Activated naive CD4-positive, alpha-beta T cell (primary cell): ENCODE measurements at regions not wholly inside any gene's neighbourhood (a gene's known extent, or its start where the extent isn't known, plus 50 kb on each side); places are given as distances from the start of the nearest gene placed in this dataset.

ENCODE experiments used
- DNase-seq, 4 experiments: peaks; one replicate each; lab custom pipeline; 2025; lab: John Stamatoyannopoulos, UW

DNA sequence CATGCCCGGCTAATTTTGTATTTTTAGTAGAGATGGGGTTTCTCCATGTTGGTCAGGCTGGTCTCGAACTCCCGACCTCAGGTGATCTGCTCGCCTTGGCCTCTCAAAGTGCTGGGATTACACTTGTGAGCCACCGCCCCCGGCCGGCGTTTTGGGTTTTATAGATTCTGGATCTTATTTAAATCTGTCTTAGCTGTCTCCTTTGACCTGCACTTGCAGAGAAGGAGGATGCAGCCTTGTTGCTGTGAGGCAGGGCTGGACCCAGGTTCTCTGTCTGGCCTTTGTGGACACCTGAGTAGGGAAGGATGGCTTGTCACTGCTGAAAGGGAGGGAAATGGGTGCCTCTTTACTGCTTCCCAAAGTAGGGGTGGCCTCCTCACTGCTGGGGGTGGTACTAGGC is 83.0 kb upstream of the HS6ST1 start:
- no peak for DNase-seq

DNA sequence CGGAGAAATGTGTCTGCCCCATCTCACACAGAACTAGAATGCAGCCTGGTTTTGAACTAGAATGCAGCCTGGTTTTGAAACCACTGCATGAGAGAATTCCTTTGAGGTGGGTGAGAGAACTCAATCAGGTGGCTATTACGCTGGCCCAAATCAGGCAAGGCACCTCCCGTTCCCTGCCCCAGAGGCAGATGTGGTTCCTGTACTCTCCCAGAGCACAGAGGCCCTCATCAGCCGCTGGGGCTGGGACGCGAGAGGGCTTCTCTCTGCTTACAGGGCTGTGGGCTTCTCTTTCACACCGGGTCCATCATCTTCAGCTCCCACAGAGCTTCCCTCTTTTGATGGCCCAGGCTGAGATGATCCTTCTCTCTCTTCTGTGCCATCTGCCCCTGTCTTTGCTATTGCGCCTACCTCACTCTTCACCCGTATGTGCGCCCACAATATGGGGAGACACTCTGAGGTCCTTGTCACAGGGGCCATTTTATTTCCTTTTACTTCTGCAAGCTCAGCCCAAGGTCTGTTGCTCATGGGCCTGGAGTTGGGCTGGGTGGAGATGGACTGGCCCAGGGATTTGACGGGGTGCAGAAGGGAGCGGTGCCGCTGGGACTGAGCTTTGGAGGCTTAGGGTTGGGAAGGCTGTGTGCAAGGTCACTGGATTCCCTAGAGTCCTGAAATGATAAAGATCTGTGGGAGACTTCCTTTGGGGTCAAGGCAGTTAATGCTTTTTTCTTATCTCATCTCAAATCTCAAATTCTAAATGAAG is 84.4 kb upstream of the HS6ST1 start:
- DNase-seq: no peak

DNA sequence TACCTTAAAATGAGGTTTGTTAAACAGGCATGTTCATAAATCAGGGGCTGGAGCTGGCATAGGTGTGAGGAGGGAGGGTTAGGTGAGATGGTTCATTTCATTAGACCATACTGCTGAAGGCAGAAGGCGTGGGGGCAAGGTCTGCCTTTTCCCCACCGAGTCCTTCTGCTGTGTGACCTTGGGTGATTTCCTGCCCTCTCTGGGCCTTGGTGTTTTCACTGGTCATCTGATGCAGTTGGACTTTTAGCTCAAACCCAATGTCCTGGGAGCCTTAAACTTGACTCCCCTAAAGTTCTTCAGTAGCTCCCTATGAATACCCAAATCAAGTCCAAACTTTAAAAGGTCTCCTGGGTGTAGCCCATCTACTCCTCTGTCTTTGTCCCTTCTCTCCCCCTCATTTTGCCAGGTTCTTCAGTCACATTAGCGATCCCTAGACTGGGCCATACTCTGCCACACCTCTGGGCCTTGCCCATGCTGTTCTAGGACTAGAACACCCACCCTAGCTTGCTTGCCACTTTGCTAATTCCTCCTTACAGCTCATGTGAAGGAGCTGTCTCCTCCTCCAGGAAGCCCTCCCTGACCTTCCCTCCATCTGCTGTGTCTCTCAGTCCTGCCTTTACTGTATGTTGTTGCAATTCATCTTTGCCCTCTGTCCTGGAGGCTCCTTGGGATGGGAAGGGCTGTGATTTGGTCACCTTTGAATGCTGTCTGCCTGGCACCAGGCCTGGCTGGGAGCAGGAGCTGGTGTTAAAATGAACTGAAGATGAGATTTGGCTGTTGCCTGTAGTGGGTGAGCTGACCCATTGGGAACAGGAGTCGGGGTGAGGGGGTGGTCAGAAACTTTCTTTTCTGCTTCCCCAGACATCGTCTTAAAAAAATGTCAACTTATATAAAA is 85.4 kb upstream of the HS6ST1 start:
- DNase-seq: no peak

DNA sequence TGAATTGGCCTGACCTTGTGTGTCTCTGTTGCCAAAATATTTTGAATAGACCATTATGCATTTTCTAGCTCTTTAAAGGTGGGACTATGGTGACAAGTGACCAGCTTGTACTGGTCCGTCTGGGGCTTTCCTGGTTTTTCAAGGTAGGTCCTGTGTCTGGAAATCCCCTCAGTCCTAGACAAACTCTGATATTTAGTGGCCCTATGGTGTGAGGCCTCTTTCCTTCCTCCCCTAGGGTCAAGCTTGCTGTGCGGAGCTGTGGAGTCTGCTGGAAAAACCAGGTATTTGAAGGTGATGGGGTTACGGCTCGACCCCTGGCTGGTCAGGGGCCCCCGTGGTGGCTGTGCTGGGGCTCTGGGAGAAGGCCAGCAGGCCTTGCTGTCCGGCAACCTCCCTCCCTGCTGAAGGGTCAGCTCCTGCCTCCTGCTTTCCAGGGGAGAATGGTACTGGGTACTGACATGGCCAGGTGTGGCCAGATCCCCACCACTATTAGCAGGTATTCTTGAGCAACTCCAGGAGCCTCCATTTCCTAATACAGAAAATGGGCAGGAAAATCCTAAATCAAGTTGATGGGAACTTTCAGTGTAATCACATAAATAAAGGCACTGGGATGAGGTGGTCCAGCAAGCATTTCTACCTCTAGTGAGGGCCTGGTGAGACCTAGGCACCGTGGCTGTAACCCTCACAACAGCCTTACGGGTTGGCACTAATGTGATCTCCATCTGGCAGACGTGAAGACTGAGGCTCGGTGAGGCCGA is 86.2 kb upstream of the HS6ST1 start:
- DNase-seq: no peak

DNA sequence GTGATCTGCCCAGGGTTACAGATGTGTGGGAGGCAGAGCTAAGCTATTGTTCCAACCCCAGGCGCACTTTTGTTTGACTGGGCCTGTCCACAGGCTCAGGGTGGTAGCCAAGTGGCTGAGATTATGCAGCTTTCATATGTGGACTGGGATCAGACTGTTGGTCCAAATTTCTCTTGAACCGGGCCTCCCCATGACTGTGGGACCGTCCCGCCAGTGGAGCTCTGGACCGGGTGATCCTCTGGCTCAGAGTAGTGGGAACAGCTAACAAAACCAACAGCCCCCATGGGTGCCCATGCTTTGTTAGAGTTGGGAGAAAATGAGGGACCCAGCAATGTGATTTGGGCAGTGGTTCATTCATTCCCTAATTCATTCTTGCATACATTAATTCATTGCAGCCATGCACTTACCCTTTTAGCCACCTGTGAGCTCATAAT is 86.8 kb upstream of the HS6ST1 start:
- no peak for DNase-seq

DNA sequence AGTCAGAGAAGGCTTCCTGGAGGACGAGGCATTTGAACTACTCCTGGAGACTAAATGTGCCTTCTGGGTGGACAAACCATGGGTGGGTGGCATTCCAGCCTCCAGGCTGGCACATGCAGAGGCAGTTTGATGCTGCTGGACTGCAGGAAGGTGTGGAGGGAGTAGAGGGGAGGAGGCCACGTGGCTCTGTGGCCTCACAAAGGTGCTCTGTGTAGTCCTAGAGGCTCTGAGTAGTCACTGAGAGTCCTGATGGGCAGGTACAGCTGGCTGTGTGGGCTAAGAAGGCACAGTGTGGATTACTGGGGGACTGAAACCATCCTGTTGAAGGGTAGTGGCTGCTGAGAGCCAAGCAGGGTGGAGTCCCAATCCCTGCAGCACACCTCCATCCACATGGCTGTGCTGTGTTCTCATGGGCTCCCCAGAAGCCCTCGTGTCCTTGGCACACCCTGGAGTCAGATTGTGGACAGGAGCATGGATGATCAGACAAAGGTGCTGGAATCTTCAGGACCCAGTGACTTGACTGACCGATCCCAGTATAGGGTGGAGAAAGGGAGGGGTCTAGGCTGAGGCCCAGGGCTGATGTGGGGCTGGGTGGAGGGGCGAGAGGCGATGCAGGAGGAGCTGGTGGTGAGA is 87.4 kb upstream of the HS6ST1 start:
- no peak for DNase-seq

DNA sequence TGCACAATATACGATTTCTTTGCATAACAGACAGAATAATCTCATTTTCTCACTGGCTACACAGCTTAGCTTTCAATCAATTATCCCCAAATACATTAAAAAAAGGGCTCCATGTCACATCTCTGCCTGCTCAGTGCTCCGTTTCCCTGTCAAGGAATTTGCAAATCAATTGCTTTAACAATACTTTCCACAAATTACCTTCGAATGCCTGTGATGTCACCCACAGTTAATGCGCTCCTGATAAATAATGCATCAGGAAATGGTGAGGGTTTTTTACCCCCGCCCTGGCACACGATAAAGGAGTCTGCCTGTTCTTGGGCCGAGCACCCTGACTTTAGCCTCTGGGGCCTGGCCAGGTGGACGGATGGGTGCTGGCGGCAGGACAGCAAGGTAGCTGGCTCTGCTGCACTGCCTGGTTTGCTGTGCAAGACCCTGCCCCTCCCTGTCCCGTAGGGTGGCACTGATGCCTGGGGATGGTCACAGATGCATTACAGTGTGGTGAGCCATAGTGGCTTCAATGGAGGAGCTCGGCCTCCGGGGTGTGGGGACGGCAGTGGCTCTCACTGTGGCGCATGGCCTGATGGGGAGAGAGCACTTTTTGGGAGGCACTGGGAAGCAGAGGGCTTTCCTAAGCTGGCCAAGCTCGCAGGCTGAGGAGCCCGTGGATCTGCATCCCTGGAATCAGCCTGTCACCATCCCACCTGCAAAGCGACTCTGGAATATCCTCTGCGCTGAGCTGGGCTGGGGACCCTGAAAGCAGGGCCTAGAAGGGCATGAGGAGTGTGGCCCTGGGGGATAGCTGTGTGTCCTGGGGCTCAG is 88.3 kb upstream of the HS6ST1 start:
- DNase-seq: no peak

DNA sequence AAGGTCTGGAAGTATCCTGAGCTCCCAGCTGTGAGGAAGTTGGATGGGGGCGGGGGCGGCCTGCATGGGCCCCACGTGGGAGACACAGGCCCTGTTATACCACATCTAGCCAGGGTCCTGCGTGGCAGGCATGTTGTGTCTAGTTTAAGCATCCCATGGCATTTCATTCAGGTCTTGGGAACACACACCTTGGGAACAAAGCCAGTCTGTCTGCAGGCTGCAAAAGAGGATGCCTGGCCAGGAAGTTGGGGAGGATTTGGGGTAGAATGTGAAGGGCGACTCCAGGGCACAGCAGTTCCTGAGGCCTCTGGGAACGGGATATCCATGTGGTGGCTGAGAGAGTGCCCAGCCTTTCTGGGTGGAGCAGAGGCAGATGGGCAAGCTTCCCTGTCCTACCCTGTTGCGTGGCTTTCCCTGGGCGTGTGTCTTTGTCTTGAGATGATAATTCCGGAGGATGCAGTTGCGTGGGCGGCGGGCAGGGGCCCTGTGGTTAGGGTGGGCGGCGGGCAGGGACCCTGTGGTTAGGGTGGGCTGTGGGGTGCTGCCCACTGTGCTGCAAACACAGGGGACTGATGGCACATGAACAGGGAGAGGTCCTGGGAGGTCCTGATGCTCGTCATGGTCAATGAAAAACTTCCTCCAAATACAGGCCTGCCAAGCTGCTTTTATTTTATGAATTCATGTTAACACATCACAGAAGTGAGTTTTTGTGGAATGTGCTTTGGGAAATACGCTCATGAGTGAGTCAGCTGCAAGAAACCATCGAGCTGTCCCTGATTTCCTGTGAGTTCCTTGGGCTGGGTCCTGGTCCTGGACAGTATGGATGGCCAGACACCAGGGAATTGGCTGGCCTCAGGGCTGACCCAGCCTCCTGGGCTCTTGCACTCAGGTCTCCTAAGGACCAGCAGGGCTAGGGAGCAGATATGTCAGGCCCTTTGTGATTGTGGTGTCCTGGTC is 90.0 kb upstream of the HS6ST1 start:
- no peak for DNase-seq

DNA sequence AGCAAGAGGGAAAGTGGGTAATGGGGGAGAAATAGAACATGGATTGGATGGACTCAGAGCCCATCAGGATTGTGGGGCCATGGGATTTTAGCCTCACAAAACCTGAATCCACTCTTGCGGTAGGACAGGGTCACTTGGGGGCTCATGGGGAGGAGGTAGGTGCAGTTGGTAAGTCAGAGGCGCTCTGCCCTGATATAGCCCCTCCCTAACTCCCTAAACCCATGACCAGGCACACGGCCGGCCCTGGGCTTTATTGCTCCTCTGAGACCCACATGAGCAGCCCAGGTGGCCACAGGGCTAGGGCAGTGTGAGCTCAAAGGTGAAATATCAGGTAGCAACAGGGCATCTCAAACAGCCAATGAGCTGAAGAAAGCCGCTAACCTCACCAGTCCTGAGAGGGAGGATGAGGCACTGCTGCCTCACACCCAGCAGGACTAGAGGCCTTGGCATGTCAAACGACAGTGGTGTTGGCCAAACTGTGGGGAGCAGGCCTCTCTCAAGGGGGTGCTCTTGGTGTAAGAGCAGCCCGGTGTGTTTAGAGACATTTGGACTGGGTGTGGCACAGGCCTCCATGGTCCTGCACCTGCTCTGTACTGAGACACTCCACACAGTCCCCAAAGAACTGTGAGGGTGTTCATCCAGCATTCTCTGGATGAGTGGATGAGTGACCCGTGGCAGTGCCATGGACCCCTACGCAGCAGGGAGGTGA is 90.8 kb upstream of the HS6ST1 start:
- DNase-seq: no peak

DNA sequence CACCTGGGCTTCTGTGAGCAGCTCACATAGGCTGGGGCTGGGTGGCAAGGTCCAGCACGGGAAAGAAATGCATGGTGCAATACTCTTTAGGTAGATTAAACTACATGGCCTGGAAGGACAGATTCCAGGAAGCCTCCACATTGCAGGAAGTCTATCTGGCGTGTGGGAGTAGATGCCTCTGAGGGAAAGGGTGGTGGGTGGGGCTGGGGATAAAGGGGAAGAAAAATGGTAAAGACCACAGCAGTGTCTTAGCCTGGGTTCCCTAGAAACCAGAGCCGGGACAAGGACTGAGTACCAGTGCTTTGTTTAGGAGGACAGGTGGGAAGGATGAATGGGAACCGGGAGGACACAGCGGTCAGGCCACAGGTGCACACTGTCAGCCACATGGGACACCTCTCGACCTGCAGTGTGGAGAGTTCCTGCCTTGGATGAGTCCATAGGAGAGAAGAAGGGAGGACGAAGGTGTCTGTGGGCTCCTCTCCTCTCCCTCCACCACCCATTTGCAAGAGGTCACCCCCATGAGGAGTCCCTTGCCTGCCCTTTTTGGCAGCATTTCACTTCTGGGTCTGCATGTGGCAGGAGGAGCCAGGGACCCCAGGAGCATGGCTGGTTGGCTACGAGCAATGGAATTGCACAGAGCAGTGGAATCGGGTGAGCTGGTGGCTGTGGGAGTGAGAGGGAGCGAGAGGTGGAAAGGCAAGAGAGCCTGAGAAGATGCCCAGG is 91.5 kb upstream of the HS6ST1 start:
- no peak for DNase-seq

DNA sequence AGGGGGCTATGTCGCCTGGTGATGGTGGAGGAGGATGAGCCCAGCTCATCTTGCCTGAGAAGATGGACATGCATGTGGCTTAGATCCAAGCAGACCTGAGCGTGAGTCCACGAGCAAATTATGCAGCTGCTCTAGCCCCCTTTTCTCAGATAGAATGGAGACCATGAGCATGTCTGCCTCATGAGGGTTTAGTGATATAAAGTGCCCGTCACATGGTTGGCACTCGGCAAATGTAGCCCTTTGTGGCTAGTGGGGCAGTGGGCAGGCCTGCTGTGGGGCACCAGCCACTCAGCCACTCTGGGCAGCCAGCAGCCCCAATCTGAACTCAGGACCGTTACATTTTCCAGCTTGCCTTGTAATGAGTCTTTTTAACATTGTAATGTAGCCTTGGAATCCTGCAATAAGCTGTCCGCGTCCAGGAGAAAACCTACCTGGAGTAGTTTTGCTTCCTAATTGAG is 92.1 kb upstream of the HS6ST1 start:
- DNase-seq: no peak

DNA sequence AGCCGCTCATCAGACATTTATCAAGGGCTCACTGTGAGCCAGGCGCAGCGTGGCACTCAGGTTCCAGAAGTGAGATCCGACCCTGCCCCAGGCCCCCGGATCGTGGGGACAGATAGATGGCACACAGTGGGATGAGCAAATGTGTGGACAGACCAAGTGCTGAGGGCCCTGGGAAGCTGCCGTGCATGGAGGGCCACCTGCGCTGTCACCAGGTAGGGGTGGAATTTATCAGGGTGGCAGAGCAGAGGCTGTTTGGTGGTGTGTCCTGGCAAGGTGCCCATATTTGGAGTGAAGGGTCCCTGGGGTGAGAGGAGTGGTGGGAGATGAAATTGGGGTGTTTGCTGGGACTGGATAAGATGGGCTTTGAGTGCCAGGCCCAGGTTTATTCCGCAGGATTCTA is 92.8 kb upstream of the HS6ST1 start:
- DNase-seq: no peak

DNA sequence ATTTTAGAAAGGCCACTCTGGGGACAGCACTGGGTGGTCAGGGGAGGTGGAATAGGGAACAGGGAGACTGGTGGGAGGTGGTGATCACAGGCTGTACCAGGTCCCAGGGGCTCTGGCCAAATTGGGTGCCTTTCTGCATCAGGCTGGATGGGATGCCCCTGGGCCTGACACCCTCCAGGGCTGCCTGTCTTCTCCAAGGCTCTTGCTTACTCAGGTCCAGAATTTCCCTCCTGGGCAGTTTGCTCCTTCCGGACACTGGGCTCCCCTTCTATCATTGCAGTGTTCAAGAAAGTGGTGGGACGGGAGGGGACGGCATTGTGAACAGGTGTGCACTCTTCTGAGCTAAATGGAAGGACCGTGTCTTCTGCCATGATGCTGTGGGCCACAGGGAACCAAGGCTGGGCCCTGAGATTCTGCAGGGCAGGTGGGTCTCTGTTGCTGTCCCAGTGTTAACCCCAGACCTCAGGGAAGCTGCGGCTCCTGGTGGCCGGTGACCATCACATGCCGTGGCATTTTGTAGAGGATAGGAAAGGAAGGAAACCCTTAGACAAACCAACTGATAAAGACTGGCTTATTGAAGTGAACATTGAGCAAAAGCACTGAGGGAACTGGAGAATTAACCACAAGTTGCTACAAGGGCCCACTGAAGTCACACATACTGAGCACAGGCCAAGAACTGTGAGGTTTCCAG is 93.7 kb upstream of the HS6ST1 start:
- DNase-seq: no peak

DNA sequence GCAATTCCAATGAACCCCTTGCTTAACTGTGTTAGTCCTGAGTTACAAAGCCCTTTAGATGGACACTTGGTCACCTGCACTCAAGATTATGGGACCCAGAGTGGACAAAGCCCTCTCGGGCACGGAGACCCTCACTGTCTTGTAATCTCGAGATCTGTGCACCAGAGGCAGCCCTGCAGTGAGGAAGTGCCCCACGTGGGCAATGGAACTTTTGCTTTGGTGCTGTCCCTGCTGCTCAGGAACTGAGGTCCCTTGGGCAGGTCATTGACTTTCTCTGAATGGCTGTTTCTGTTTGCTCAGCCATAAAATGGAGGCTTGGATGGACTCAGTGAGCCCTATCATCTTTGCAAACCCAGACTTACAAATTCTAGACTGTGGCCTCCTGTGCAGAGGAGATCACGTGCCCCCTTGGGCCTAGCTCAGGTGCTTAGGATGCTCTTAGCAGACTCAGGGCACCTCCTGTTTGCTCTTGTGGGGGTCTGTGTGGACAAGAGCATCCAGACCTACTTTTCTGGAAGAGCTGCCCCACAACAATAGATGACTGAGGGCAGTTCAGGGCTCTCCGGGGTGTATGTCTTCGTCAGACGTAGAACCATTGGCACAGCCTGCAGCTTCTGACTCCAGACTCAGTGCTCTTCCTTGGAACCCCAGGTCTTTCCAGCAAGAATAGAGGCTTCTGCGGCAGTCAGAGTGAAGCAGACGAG is 94.5 kb upstream of the HS6ST1 start:
- no peak for DNase-seq

DNA sequence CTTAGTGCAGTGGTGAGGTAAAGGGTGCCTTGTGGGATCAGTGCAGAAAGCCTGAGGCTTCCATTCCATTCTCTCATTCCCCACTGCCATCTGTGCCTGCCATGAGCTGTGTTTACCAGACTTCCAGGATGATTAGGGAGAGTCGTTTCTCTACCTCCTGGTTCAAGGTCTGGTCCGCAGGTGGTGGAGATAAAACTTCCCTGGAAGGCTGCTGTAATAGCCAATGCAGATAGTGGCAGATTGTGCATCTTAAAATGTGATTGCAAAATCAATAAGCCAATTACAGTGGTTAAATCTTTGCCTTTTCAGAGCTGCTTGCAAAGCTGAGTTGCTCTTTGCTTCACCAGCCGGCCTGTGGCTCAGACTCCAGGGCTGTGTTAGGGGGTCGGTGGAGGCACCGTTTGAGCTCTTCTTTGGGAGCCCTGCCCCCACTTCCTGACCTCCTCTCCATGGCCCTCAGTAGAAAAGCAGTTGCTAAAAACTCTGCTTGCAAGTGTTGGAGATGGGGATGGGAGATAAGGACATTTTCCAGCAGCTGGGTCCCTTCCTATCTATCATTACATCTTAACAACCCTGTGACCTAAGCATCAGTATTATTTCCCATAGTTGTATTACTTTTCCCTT is 95.2 kb upstream of the HS6ST1 start:
- DNase-seq: no peak

DNA sequence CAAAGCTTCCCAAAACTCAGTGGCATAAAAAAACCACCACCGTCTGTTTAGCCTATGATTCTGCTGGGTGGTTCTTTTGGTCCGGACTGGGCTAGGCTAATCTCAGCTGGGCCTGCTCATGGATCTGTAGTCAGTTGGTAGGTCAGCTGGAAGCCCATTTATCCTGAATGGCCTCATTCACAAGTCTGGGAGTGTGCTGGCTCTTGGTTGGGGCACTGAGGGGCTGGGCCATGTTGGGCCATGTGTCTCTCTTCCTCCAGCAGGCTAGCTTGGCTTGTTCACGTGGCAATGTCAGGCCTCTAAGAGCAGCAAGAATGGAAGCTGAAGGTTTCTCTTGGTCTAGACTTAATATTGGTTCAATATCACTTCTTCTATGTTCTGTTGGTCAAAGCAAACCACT is 95.7 kb upstream of the HS6ST1 start:
- DNase-seq: no peak
